GM12892 (cell line): ENCODE measurements at regions not wholly inside any gene's neighbourhood (a gene's known extent, or its start where the extent isn't known, plus 50 kb on each side); places are given as distances from the start of the nearest gene placed in this dataset.

Source experiments
- POLR2A ChIP-seq: IDR thresholded peaks from 2 replicates; pipeline ENCODE4 v1.6.1; 2011; ENCODE audit warnings: low read depth, low read length, control low read depth
- POLR2AphosphoS5 ChIP-seq: IDR thresholded peaks from 2 replicates; pipeline ENCODE4 v1.6.1; 2011; ENCODE audit warnings: low read depth, low read length, control low read depth
- TAF1 ChIP-seq: IDR thresholded peaks from 2 replicates; pipeline ENCODE4 v1.6.1; 2011; ENCODE audit warnings: low read depth, mild to moderate bottlenecking, control low read depth, low read length, borderline replicate concordance

- TF ChIP-seq POLR2A, result no peak
- TF ChIP-seq TAF1, result no peak
- TF ChIP-seq POLR2AphosphoS5, result no peak; the same call in 1 of the 2 replicates
Observed at GRCh38 chr22:48581796-48582469, 1245.7 kb downstream of the BRD1 start.
